Astrocyte of the cerebellum (primary cell): ENCODE measurements at regions not wholly inside any gene's neighbourhood (a gene's known extent, or its start where the extent isn't known, plus 50 kb on each side); places are given as distances from the start of the nearest gene placed in this dataset.
A peak's percentile ranks its signal among the peaks of the same experiment; 100 is the strongest.

Experiments used
- DNase-seq: peaks from one replicate; pipeline ENCODE4 v3.0.0-alpha.2; 2011; ENCODE audit warnings: low read depth
- H3K4me3 ChIP-seq: 2 replicates; pipeline ENCODE4 v1.5.1; 2011; ENCODE audit warnings: mild to moderate bottlenecking, low read depth, low read length, moderate library complexity
- in situ Hi-C: cut with HindIII; loops from 2 replicates; pipeline ENCODE4 v1.10.0; 2017; ENCODE audit warnings: low sequenced_read_pairs
- TF ChIP-seq, protein P1 (sequence below): IDR thresholded peaks from 2 replicates; pipeline ENCODE4 v1.5.1; 2012; ENCODE audit warnings: low read length, low read depth, moderate library complexity, mild to moderate bottlenecking; ENCODE audit errors: missing control alignments

DNA sequence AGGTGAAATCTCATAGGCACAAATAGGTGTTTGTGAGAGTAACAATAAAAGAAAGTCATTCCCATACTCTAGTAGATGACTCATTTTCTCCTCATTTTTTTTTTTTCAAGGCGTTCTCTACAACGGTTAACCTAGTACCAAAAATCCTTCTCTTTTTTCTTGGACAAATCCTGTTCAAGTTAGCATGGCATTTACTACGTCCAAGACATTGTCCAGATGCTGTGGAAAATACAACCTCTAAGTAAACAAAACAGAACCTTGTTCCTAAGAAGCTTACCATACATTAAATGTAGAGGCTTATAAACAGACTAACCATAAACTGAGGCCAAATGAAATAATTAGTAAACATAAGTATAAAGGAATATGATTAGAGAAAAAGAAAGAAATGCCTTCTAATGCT, 76.2 kb upstream of the RGS4 start:
- no peak for DNase-seq
- TF ChIP-seq, protein P1, sequence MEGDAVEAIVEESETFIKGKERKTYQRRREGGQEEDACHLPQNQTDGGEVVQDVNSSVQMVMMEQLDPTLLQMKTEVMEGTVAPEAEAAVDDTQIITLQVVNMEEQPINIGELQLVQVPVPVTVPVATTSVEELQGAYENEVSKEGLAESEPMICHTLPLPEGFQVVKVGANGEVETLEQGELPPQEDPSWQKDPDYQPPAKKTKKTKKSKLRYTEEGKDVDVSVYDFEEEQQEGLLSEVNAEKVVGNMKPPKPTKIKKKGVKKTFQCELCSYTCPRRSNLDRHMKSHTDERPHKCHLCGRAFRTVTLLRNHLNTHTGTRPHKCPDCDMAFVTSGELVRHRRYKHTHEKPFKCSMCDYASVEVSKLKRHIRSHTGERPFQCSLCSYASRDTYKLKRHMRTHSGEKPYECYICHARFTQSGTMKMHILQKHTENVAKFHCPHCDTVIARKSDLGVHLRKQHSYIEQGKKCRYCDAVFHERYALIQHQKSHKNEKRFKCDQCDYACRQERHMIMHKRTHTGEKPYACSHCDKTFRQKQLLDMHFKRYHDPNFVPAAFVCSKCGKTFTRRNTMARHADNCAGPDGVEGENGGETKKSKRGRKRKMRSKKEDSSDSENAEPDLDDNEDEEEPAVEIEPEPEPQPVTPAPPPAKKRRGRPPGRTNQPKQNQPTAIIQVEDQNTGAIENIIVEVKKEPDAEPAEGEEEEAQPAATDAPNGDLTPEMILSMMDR = no peak
- in situ Hi-C loops = no loop called here
- H3K4me3 ChIP-seq = no peak overlapping the region

DNA sequence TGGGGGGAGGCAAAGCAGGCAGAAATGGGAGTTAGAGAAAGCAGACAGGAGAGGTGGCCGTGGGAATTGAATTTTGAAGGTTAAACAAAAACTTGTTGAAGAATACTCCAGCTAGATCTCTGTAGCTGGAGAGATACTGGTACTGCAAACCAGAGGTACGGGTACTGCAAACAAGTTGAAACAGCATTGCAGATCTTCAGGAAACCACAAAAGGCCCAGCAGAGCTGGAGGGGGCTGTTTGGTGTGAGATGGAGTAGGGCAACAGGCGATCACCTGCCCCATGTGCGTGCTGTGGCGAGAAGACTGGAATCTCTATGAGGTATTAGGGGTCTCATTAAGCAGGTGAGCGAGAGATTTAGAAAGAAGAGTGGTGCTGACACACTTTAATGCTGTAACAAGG, 77.7 kb upstream of the RGS4 start:
- no peak for DNase-seq

DNA sequence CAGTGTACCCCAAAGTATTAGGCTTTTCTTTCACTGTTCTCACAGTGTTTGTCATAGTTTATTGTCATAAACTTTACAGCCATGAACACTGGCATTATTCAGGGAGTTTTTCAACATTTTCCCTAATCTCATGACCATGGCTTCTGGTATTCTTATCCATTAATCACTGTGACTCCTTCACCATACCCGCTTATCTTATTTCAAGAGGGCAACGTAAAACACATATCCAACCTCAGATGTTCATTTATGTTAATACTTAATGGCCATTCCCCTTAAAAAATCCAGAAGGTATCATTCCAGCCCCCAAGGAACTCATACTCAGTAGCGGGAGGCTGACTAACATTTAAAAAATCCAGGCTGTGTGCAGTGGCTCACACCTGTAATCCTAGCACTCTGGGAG, 78.5 kb upstream of the RGS4 start:
- no peak for DNase-seq
- TF ChIP-seq, protein P1 = no peak
- in situ Hi-C loops = no loop called here
- H3K4me3 ChIP-seq = no peak overlapping the region

More for the DNA sequence above, 77.7 kb upstream of the RGS4 start:
- TF ChIP-seq, protein P1 = no peak
- H3K4me3 ChIP-seq = no peak overlapping the region
- in situ Hi-C loops = no loop called here

DNA sequence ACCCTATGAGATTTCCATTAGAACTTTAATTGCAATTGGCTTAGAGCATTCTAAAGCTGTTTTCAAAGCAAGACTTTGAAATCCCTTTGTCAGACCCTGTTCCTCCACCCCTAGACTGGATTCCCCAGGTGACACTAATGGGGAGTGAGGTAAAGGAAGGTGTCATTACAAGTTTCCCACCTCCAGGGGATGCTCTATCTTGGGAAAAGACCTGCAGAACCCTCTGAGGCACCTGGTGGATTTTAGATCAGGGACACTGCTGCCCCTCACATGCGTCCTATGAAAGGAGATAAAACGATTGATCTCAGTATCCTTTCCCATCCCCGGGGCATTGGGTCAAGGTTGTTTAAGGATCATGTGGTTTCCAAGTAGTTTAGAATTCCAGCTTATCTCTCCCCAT, 80.3 kb upstream of the RGS4 start:
- in situ Hi-C loops = no loop called here

DNA sequence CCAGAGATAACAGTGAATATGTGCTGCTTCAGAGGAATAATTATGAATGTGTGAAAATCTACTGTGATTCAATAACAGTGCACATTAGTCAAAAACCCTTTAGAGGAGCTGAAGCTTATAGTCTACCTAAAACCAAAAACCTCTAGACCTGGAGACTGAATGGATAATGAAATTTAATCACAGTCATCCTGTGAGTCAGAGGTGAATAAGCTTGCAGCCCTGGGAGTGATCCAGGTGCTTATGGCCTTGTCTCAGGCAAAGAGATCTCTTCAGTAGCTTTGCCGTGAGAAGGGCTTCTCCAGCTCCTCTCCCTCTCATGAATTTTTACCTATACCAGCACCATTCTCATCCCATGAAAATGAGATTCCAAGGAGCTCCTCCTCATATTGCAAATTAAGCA, 81.3 kb upstream of the RGS4 start:
- no peak overlapping the region for H3K4me3 ChIP-seq
- in situ Hi-C loops = no loop called here
- TF ChIP-seq, protein P1 = no peak
- peak; percentile 35 for DNase-seq

More for the DNA sequence above, 80.3 kb upstream of the RGS4 start:
- TF ChIP-seq, protein P1 = peak; percentile 6
- DNase-seq = no peak
- H3K4me3 ChIP-seq = no peak overlapping the region

DNA sequence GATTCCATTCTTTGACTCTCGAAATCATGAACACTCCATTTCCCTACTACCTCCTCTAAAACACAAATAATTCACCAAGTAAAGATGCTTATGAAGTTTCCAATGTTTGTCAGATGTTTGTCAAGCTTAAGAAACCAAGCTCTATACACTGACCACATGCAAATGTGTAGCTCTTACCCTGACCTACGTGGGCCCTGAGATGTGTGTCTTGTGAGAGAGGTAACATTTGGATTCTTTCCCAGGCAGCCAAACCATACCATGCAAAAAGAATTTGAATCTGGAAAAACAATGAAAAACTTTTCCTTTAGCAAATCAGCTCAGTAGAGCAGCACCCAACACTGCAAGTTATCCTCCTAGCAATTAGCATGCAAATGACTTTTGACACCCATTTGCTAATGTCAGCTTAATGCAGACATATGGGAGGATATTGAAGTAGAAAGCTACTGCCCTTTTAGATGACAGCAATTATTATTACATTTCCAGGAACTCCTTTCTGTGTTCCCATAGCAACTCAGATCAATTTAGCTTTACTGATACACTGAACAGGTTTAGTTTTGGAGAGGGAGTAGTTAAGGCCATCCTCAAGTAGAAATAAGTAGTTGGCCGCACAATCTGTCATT, 83.2 kb upstream of the RGS4 start:
- TF ChIP-seq, protein P1 = no peak
- peak; percentile 33 for DNase-seq
- H3K4me3 ChIP-seq = no peak overlapping the region
- in situ Hi-C loops = no loop called here

DNA sequence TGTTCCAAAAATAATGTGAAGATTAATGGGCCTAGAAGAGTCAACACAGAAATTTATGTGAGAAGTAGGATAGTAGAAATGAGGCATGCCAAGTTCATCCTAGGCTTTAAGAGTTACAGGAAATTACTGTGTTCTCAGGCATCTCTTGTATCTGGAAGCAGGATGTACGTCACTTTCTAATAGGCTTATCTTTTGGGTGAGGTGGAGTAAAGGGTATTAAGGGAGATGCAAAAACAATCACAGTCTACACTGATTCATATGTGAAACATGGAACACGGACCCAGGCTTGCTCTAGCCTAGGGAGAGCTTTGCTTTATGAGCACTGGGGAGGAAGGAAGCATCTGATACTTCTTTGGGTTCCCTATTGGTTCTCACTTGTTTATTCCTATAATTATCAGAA, 84.5 kb upstream of the RGS4 start:
- DNase-seq = no peak
- TF ChIP-seq, protein P1 = no peak
- H3K4me3 ChIP-seq = no peak overlapping the region
- in situ Hi-C loops = no loop called here
